GM19023 (cell line): ENCODE measurements at regions not wholly inside any gene's neighbourhood (a gene's known extent, or its start where the extent isn't known, plus 50 kb on each side); places are given as distances from the start of the nearest gene placed in this dataset.
A peak's percentile ranks its signal among the peaks of the same experiment; 100 is the strongest.
"Not testable (repeated sequence)": the region's sequence is repeated elsewhere in the genome, so short reads cannot be mapped to it uniquely, and the experiment has no call there.

Experiments
- ATAC-seq: cut with Tn5 transposase; IDR thresholded peaks from one replicate; pipeline ENCODE4 v1.9.1; 2021; ENCODE audit warnings: mild to moderate bottlenecking, moderate library complexity; ENCODE audit not compliant: unreplicated experiment

DNA sequence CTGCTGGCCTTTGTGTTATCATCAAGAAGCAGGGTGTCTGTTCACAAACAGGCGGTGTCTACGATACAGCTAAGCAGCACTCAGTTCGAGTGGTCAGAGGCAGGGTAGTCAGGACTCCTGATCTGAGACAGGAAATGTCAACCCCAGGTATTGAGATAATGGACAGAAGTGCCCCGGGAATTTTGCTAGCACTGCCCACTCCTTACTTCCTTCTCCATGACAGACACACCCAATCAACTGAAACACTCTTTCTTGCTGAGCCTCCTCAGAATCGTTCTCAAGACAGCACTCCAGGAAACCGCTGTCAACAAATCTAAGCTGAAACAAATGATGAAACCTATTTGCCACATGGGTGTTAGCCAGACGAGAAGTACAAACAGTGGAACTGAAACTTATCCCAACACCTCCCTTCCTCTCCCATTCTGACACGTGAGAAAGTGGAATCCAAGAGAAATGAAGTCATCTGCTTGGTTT, 109.3 kb downstream of the GTF2IRD2B start:
- not testable (repeated sequence) for ATAC-seq

DNA sequence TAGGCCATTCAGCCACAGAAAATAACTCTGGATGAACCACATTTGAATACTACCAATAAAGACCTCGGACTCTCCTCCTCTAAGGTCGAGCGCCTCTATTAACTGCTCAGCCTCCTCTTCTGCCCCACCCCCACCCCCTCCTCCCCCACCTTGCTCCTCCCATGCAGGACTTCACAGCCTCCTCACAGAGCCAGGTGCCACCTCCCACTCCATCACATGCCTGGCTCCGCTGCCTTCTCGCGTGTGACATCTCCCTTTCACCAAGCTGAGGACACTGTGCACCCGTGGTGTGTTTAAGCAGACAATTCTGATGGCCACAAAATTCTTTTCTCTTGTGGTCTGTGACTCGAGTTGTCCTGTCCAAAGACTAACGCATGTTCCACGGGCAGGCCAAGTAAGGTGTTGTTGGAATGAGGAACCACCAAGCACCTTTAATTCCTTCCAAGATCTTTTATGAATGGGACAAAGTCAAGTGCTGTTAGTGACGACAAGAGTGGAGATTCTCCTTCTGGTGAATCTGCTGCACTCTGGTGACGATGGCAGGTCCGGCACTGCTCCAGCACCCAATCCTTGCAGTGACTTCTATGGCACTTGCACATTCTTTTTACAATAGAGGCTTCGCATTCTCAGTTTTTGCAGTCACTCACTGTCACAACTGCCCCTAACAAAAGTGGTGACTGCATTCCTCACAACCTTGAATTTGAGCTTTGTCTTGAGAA, 113.1 kb downstream of the GTF2IRD2B start:
- ATAC-seq, result not testable (repeated sequence)

DNA sequence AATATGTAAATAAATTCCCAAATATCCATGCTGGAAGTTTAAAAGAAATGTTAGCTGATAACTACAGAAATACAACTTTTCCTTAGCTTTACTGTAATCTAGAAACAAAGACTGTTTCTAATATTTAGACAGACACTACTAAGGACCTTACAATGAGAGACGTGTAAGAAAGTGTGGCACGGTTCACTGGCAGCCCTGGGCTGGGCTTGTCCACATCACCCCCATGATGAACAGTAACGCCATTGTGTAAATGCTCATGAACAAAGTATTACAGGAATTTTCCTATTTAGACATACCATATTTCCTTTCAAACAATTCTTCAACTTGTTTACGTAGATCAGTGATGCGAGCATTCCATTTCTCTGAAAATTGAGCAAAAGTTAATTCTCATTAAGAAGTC, 123.1 kb downstream of the GTF2IRD2B start:
- not testable (repeated sequence) for ATAC-seq

DNA sequence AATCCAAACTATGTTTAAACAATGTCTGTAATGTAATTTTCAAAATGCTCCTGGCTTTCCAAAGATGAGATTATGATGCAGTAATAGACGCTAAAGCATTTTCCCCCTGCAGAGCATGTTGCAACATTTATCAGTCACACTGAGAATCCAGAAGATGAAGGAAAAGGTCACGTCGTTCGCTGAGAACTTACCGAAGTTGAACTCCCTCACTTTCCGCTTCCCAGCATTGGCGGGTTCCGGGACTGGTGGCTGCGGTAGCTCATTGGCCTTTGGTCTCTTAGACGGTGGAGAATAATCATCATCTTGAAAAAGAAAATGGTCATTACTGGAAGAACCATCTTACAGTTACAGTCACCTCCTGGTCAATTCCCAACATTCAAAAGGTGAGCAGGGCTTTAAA, 124.6 kb downstream of the GTF2IRD2B start:
- ATAC-seq, result not testable (repeated sequence)

DNA sequence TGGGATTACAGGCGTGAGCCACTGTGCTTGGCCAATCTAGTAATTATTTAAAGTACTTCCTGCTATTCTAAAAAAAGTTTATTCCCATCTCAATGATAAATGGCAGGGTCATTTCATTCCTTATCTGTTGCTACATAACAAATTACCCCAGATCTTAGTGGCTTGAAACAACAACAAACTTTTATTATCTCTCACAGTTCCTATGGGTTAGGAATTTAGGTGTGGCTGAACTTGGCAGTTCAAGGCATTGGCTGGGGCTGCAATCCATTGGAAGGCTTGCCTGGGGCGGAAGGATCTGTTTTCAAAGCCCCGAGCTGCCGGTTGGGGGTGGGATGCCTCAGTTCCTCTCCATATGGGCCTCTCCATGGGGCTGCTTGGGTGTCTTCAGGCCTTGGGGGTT, 133.7 kb downstream of the GTF2IRD2B start:
- ATAC-seq, result not testable (repeated sequence)

DNA sequence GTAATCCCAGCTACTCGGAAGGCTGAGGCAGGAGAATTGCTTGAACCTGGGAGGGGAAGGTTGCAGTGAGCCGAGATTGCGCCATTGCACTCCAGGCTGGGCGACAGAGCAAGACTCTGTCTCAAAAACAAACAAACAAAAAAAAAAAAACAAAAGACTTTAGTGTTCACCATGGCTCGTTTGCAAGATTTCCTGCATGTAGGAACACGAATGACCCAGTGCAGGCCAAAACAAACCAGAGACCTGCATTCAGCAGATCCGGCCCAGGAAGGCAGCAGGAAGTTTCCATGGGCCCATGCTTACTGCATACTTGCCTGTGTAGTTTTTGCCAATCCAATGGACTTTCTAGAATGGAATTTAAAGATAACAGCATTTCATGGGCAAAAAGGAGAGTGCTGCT, 137.2 kb downstream of the GTF2IRD2B start:
- not testable (repeated sequence) for ATAC-seq

DNA sequence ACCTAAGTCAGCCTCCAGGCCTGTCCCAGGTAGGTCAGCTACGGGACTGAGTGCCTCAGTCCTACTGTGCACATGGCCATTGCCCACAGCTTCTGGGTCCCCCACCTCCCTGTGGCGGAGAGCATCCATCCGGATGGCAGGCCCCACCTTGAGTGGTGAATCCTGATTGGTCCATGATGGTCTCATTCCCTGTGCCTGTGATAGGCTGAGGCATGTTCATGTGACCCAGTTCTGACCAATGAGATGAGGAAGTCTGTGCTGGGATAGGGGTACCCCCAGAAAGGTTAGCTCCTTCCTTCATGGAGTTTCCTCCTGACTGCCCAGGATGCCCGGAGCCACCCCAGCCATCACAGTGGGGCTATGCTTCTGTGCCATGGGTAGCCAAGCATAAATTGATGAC, 138.2 kb downstream of the GTF2IRD2B start:
- not testable (repeated sequence) for ATAC-seq

DNA sequence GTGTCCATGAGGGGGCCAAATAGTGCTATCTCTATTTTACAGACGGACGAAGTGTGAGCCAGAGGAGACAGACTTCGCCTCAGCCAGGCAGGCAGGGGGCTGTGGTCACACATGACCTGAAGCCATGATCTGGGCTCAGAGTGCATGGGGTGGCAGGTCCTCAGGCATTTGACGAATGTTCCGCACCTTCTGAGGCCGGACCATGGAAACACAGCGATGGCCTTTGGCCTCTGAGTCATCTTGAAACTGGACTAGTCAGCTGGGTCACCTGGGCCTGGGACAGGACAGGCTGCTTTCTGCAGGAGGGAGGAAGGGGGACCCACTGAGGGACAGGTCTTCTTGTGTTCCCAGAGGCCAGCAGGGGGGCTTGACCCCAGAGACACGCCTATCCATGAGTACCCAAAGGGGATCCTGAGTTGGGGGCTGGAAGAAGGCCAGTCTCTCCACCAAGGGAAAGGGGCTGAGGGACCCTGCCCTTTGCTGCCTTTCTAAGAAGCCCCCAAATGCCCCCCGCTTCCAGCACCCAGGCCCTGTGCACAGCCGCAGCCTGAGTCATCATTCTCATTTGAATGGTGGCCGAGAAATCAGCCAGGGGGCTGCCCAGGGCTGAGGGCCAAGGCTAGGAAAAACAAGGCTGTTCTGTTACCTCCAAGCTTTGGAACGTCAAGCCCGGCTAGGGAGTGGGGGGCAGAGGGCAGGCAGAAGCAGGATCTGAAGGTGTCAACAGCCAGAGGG, 142.9 kb downstream of the GTF2IRD2B start:
- ATAC-seq, result not testable (repeated sequence)

DNA sequence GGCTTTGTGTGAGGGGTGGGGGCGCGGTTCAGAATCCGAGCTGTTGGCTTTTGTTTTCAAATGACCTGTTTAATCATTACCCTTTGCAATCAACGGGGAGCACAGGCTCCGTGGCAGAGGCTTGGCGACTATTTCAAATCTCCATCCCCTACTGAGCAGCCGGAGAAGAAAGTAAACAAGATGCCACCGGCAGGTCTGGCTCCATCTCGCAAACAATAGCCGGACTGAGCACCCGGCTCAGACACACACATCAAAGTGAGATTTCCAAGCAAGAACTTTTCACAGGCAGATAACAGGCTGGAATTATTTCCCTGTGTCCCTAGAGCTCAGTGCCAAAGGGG, 143.4 kb downstream of the GTF2IRD2B start:
- ATAC-seq, result not testable (repeated sequence)

DNA sequence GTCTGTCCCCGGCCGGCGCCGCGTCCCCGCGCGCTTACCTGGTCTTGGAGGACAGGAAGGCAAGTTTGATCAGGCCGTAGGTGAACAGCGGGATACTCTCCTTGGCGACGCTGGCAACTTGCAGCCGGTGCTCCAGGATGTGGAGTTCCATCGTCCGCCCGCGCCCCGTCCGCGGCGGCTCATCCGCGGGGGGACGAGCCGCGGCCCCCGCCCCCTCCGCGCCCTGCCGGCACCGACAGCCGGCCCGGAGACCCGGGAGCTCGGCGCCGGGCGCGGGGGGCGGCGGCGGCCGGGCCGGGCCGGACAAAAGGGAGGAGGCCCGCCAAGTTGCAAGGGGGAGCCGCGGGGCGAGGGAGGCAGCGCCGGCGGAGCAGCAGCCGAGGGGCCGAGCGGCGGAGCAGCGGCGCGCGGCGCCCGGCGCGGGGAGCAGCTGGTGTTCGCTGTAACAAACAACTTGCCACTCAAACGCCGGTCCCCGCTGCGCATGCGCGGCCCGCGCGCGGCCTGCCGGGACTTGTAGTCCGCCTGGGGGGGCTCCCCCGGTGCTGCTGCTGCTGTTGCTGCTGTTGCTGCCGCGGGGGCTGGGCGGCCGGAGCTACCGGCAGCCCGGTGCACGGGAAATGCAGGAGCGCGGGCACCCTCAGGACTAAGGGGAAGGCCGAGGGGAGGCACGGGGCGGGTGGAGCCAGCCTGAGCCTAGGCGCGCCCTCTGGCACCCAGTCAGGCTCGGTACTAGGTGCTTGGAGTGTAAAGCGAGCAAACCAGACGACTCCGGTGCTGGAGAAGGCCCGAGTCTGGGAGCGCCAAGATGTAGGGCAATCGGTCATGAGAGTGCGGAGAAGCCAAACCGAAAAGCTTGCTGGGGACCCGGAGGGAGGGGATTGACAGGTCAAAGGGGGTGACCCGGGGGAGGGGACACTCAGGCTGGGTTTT, 145.1 kb downstream of the GTF2IRD2B start:
- peak; percentile 95 for ATAC-seq

DNA sequence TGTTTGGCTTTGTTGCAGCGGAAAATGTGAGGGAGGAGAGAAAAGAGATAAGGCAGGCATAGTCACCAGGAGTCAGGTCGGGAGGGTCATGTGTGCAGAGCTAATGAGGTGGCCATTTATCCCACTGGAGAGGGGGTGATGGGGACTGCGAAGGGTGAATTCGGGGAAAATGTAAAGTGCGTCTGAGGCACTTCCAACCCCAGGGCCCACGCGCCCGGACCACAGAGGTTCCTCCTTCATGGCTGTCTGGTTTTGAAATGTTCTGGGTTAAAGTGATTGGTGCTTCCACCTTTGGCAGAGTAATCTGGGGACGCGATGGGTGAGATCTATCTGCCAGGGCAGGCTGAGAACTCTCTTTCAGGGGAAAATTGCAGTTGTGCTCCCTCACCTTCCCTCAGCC, 145.9 kb downstream of the GTF2IRD2B start:
- not testable (repeated sequence) for ATAC-seq

DNA sequence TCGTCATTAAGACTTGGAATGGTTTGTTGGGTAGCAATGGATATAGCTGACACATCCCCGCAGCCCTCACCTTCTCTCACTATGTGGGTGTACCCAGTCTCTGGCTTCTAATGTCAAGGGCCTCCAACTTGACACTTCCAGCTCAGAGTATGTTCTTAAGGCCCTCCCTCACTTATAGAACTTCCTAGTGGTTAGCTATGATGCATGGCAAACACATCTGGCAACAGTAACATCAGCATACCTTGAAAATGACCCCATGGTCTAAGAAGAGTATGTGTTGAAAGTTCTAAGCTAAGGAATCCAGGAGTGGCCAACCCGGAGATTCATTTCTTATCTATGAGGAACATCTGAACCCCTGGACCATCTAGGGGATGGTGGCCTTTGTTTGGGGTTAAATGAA, 151.2 kb downstream of the GTF2IRD2B start:
- ATAC-seq, result not testable (repeated sequence)

DNA sequence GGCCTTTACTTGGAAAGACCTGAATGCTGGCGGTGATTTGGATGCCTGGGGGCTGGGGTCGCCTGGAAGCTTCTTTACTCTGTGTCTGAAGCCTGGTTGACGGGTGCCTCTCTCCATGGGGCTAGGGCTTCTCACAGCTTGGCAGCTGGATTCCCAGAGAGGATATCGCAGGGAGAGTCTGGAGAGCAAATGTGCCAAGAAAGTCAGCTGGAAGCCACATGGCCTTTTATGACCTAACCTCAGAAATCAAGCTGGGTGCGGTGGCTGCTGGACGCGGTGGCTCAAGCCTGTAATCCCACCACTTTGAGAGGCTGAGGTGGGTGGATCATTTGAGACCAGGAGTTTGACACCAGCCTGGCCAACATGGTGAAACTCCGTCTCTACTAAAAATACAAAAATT, 147.2 kb upstream of the TRIM73 start:
- not testable (repeated sequence) for ATAC-seq

DNA sequence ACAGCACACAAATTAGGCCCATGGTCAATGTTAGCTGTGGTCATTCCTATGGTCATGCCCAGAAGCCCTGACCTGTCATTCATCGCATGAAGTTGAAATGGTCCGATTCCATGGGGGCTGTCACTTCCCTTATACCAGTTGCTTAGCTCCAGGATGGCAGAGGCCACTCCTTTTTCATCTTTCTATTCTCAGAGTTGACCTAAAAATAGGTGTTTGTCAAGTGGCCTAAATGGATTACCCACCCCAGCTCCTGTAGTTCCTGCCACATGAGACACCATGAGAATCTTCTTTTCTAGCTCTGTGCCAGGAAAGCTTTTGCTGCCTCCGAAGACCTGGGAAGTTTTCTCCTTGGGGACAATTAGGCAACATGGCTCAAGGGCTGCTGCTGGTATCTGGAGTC, 141.2 kb upstream of the TRIM73 start:
- ATAC-seq, result not testable (repeated sequence)

DNA sequence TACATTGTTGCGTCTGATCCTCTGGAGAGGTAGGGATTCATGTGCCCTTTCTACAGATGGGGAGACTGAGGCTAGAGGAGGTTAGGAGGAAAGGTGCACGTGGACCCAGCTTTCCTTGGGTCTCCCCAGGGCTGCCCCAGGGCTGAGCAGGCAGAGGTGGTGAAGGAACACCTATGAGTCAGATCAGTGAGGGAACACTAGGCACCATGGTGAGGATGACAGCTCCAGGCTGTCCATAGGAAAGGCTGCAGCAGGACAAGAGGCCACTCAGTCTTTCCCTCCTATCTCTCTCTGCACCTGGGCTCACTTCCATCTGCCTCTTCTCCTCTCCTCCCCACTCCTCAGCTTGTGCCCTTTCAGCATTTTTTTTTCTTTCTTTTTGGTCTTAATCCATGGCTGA, 138.0 kb upstream of the TRIM73 start:
- ATAC-seq, result not testable (repeated sequence)

DNA sequence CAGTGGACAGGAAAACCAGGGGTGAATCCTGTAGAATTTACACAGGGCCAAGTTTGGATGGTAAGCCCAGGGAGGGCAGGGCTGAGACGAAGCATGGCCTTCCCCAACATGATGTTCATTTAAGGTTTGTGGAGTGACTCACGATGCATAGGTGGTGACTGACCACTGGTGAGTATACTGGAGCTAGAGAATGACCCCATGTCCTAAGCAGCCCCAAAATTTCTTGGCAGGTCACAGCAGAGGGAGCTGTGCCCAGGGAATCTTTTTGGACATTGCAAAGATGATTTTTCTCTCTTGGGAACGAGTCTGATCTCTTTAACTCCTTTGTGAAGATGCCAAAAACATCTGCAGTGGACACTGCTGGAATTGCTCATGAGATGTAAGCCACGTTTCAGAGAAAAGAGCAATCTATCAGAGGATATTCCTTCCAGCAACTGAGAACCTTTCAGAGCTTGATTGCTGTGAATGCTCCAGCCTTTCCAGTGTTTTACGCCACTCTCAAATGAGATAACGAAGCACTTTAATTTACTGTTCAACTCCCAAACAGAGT, 135.9 kb upstream of the TRIM73 start:
- not testable (repeated sequence) for ATAC-seq

DNA sequence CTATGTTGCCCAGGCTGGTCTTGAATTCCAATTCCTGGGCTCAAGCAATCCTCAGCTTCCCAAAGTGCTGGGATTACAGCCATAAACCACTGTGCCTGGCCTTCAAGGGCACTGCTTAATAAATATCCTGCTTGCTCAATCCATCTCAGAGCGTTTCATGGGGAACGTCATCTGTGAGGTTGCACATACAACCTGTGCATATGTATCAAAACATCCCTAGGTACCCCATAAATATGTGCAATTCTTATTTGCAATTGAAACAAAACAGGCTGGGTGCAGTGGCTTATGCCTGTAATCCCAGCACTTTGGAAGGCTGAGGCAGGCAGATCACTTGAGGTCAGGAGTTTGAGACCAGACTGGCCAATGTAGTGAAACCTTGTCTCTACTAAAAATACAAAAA, 133.8 kb upstream of the TRIM73 start:
- not testable (repeated sequence) for ATAC-seq

DNA sequence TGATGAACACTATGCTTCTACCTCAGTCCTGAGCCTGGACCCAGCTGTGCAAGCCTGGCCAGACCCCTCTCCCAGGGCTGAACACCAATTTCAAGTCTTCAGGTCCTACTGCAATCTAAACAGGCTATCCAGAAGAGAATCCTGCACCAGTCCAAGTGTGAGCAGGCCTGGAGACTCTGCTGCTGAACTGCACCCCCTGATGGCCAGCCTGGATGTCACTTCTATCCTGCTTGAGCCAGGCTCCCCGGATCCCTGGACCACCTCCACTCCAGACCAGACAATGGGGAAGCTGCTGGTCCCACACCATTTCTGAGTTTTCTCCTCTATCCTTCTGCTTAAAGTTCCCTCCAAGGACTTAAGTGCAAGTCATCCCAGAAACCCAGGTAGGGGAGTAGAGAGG, 127.3 kb upstream of the TRIM73 start:
- ATAC-seq, result not testable (repeated sequence)

DNA sequence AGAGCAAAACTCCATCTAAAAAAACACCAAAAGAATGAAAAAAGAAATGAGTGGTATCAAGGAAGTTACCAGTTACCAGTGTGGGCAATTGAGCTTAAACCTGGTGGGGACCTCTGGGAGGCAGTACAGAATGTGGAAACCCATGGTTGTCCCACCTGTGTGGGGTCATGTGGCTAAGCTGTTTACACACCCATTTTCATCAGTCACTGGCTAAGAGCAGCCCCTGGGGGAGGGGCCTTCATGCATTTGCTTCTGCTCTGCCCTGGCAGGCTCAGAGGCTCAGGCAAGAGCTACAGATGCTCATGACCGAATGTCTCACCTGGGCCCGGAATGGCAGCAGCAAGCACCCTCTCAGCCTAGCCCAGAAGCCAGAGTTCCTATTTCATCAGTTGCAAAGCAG, 126.3 kb upstream of the TRIM73 start:
- ATAC-seq, result peak; percentile 42

DNA sequence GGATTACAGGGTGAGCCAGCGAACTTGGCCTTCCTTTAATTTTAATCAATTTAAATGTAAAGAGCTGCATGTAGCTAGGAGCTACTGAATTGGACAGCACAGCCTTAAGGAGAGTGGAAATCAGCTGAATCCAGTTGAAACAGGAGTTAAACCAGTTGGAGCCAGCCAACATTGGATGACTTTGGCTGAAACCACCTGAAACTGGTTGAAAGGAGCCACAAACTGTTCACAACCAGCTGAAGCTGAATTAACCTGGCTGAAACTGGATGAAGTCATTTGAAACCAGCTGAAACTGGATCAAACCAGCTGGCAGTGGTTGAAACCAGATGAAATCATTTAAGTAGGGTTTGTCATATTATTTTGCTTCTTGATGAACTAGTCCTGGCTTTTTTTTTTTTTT, 121.3 kb upstream of the TRIM73 start:
- not testable (repeated sequence) for ATAC-seq
